GM21447 (cell line): ENCODE measurements at regions not wholly inside any gene's neighbourhood (a gene's known extent, or its start where the extent isn't known, plus 50 kb on each side); places are given as distances from the start of the nearest gene placed in this dataset.

Experiments used
- ATAC-seq: cut with Tn5 transposase; IDR thresholded peaks from one replicate; pipeline ENCODE4 v1.9.1; 2021; ENCODE audit not compliant: unreplicated experiment

DNA sequence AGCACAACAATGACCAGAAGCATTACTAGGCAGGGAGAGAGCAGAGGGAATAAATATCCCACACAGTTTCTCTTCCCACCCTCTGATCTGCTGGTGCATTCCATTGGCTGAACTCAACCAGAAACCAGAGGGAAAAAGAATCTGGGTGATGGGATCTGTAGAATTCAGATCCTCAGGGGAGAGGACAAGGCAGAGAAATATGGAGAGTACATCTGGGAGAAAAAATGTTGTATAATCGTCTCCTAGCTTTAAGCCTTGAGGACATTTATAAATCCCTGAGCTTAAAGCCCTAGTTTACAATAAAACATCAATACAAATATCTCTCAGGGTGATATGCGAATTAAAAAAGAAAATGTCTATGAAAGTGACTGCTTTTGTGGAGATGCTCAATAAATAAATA is 368.1 kb upstream of the MAD2L1 start:
- no peak for ATAC-seq

DNA sequence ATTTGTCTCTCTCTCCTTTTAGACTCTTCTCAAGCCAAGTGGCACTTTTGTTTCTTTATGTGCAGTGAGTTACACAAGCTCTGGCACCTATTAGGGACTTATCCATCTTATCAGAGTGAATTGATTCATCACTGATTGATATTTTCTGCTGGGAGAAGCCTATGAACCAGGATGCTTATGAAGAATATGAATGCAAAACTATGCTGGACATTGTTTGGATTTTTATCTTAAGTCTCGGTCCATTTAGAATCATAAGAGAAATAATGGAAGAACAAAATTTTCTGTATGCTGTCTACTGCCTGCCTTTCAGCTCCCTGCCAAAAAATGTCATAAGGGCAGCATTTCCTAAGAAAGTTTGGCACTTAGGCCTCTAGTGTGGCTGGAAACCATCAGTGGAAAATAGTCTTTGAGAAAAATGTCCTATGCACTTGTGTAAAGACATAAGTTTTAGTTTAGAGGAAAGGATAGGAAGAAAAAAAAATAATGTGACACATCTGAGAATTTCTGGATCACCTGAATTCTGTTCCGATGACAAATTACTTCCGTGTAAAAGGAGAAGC is 365.7 kb upstream of the MAD2L1 start:
- no peak for ATAC-seq

DNA sequence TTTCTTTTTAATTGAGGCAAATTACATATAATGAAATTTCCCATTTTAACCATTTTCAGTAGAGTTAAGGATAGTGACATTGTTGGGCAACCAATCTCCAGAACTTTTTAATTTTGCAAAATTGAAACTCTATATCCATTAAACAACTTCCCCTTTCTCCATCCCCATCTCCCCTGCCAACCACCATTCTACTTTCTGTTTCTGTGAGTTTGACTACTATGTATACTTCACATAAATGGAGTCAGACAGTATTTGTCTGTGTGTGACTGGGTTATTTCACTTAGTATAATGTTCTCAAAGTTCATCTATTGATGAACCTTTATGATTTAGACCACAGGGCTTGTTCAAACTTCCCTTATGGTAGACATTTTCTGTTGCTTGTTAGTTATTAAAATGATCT is 364.5 kb upstream of the MAD2L1 start:
- ATAC-seq: peak; percentile 73

- ATAC-seq: no peak
Observed at GRCh38 chr4:120418146-120418545, 351.5 kb upstream of the MAD2L1 start.

DNA sequence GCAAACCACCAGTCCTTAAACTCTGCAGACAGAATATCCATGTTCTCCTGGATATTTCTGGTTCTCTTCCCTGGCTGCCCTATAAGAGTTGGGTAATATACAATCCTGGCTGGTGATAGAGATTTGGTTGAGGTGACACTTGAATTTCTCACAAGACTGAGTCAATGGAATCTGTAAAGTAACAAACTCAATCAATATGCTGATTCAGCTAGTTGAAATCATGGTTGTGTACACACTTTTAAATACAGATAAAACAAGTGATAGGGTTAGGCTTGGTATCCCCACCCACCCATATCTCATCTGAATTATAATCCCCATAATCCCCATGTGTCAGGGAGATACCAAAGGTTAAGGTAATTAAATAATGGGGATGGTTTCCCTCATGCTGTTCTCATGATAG is 349.2 kb upstream of the MAD2L1 start:
- ATAC-seq: no peak

GRCh38 chr4:120406960-120407359 is 340.3 kb upstream of the MAD2L1 start:
- ATAC-seq: no peak

GRCh38 chr4:120403296-120403695 is 336.6 kb upstream of the MAD2L1 start:
- ATAC-seq: no peak

- no peak for ATAC-seq
Observed at GRCh38 chr4:120400441-120400840, 333.8 kb upstream of the MAD2L1 start.

DNA sequence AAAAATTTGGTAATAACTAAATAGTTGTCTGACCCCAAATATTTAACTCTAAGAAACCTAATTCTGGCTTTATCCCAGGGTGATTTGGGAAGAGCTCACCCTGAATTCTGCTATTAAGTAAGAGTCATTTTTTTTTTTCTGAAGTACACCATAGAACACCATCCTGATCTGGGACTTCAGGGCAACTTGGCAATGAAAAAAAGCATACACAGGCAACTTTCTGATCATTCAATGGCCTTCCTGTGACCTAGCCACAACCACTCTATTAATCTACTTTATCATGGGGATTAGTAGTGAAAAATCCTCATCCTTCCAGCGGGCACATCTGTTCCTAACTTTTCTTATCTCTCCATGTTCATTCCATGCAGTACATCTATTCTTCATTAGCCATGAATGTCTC is 333.2 kb upstream of the MAD2L1 start:
- ATAC-seq: no peak

DNA sequence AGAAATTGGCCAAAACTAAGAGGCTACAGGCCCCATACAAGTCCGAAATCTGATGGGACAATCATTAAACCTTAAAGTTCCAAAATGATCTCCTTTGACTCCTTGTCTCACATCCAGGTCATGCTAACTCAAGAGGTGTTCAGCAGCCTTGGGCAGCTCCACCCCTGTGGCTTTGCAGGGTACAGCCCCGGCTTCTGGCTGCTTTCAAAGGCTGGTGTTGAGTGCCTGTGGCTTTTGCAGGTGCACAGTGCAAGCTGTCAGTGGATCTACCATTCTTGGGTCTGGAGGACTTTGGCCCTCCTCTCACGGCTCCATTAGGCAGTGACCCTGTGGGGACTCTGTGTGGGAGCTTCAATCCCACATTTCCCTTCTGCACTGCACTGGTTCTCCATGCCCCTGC is 329.1 kb upstream of the MAD2L1 start:
- ATAC-seq: no peak

- ATAC-seq: no peak
Observed at GRCh38 chr4:120355881-120356280, 289.2 kb upstream of the MAD2L1 start.

DNA sequence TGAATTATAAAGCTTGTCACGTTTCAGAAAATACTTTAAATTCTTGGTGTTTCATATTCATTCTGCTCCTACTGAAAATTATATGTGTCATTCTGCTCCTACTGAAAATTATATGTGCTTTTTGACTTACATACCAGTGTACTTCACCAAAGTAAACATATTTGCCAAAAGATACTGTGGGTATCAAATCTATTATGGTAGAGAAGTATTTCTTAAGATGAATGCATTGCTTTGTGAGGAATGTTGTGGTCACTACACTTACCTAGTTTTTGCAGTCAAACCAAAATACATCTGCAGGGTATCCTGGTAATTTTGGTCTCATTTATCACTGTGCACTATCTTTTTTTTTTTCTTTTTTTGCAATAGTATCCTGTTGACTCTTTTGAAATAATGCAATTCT is 287.7 kb upstream of the MAD2L1 start:
- ATAC-seq: no peak

DNA sequence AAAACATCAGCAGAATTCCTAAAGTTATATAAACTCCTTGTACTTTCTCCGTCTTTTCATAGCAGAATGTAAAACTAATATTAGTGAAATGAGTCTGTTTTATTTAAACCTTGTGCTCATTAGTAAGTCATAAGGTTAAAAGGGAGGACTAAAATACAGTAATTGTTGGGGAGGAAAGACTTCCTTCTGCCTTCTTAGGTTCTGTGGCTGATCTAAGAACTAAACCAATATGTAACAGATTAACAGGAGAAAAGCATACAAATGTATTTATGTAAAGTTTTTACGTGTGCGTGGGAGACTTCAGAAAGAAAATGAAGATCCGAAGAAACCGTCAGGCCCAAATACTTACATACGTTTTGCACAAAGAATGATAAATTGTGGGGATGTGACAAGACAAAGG is 286.6 kb upstream of the MAD2L1 start:
- no peak for ATAC-seq

DNA sequence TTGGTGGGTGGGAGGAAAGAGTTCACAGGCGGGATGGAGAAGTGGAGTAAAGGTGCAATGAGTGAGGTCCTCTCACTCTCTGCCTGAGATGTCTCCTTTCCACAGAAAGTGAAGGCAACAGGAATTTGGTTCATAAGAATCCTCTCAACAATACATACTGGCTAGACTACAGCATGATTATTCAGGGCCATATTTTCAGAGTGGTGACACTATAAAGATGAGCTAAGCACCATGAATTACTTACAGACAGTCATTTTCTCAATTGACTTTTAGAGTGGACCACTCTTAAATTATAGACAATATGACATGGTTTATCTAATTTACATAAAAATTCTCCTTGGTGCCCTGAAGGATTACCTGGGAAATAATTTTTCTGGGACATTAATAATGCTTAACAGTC is 286.1 kb upstream of the MAD2L1 start:
- ATAC-seq: no peak

GRCh38 chr4:120348948-120349347 is 282.3 kb upstream of the MAD2L1 start:
- no peak for ATAC-seq

GRCh38 chr4:120348521-120348920 is 281.9 kb upstream of the MAD2L1 start:
- no peak for ATAC-seq

DNA sequence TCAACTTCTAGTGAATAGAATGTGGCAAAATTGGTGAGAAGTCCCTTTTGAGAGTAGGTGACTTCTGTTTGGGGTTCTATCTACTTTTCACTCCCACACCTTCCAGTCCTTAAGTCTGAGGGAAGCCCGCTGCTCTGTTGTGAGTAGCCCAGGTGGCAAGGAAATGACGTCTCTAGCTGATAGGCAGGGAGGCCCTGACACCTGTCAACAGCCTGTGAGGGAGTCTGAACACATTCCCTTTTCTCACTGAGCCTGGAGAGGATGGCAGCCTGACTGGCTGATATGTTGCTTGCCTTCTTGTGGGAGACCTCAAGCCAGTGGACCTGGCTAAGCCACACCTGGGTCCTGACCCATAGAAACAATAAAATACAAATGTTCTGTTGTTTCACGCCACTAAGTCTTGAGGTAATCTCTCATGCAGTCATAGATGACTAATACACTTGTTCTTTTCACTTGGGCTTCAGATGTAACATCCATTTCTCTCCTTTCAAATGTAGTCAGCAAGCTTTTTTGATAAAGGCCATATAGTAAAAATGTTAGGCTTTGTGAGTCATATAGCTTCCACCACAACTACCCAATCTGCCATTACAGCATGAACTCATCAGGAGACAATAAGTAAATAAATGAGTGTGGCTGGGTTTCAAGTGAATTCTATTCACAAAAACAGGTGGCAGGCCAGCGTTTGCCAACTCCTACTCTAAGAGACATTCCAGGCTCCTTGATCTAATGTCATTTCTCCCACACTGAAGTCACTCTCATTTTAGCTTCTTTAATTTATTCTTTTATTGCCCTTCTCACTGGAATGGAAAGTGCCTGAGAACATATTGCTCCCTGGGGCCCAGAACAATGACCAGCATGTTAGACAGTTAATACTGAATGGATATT is 265.1 kb upstream of the MAD2L1 start:
- ATAC-seq: no peak

- ATAC-seq: no peak
Observed at GRCh38 chr4:120329386-120329785, 262.7 kb upstream of the MAD2L1 start.

DNA sequence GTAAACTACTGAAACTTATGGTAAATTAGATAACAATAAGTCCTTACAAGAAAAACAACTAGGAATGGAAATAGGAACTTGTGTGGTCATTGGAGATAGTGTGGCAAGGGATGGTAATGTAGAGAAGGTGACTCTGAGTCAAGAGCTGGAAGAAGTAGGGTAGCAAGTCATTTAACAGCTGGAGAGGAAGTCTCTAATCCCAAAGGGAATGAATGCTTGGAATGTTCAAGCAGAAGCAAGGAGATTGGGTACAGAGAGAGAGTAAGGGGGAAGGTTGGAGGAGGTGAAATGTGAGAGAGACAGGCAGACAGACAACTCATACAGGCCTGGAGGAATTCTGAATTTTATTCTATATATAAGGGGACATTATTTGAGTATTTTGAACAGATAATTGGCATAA is 260.6 kb upstream of the MAD2L1 start:
- ATAC-seq: no peak

DNA sequence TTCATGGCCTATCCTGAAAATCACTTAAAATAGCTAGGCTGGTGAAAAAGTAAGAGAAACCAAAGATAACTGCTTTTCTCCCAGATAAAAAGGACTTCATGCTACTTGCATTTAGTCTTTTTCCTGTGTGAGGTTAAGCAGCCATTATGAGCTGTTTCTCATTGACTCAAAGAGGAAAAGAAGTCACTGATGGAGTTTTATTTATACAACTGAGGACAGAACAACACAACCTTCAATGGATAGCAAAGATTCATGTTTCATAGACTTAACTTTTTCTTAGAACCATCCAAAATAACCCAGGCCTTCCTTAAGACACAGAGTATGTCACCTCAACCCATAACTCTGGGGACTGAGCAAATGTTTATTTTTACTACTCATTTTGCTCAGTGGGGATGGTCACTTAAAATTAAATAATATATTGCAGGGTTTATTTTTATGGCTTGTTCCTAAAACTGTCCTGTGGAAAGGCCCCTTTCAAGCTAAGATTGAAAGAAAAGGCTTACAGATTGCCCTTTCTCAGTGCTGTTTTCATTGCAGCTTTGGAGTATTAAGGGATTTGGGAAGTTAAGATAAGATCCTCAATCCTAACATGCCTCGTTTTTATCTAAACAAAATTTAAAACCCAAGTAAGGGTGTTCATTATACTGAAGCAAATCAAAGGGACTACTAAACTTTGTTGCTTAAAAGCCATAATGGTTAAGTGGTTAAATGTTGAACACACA is 252.6 kb upstream of the MAD2L1 start:
- ATAC-seq: no peak

DNA sequence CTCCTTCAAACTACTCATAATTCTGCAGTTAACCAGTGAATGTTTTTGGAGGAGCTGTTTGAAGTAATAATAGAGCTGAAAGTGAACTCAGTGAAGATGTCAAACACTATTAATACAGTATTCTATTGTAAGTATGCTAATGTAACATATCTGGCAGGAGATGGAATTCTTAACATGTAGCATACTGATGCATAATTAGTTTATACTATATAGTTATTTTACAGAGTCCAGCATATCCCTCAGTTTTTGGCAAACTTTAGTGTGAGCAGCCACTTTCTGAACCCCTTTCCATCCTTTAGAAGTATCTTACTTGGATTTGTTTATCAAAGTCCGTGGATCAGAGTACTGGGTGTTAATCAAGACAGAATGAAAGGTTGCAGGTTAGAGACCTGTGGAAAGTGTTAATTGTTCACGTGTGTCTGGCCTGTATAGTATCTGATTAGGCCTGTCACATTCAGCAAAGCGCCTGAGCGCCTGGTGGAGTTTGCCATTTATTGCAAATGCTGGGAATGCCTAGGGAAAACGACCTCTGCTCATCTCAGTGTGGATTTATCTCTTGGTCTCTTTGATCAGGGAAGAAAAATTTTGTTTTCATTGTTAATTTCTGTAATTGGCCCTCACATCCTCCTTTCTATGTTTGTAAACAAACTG is 251.7 kb upstream of the MAD2L1 start:
- ATAC-seq: no peak

DNA sequence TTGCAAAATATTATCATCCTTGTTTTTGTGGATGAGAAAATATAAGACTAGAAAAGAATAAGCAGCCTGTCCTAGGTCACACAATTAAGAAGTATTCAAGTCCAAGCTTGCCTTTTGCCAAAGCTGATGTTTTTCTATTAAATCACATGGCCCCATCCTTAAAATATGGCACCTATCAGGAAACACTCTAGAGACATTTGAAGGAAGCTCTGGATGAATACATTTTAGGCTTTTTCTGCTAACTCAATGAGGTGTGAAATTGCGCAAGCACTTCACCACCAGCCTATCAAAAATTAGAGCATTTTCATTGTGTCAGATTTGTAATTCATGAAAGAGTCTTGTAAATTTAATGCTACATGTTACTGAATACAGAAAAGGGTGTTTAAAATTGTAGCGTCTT is 251.1 kb upstream of the MAD2L1 start:
- no peak for ATAC-seq
